Hematopoietic multipotent progenitor cell treated with erythropoietin and hydrocortisone succinate and interleukin-3 and kit ligand, for 15 days (in vitro differentiated cells): ENCODE measurements at regions not wholly inside any gene's neighbourhood (a gene's known extent, or its start where the extent isn't known, plus 50 kb on each side); places are given as distances from the start of the nearest gene placed in this dataset.

ENCODE experiments used
- DNase-seq: peaks from one replicate; pipeline ENCODE4 v3.0.0-alpha.2; 2015; ENCODE audit warnings: low spot score

DNA sequence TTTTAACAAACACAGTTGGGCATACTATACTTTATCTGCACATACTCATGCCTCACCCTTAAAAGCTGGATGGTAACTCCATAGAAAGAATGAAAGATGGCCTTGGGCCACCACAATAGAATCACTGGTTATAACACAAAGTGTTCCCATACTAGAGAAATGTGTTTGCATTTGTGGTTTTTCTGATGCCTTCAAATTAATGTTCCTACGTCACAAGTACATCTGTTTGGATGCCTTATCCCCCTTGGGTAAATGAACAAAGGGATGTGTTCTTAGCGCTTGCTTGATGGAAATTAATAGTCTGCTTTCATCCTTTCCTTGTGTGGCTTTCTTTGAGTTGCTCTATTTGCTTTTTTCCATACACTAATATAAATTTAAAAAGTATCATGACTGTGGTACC is 291.1 kb upstream of the PDE4D start:
- DNase-seq: no peak

DNA sequence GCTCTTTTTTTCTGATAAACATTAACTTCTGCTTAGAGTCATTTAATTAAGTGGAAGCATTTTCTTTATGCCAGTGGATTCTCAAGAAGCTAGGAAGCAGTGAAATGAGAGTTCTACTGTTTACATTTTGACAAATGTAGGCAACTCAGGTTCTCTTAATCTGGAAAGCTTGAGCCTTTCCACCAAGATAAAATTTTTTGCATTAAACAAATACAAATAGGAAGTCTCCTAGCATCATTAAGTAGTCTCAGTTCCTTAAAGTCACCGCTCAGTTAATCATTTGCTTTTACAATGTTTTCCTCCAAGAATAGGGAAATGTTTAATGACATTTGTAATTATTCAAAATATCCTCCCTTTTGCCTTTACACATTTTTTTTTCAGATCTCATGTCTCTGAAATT is 290.4 kb upstream of the PDE4D start:
- DNase-seq: no peak

- no peak for DNase-seq
Measured at GRCh38 chr5:60178101-60178500, 284.6 kb upstream of the PDE4D start.

DNA sequence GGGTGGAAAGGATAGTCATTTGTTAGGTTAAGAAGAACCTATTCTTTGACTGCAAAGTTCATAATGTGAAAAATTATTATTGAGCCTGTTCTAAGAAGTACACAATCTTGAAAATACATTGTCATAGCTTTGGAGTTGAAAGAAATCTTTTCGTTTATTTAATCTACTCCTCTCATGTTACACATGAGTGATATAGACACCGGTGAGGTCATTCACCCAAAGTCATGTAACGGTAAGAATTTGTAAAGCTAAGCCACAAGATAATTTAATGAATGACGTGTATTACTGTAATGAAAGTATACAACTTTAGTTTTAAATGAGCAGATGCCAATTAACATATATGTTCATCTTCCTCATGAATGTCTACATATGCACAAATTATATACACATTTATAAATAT is 284.1 kb upstream of the PDE4D start:
- DNase-seq: no peak

DNA sequence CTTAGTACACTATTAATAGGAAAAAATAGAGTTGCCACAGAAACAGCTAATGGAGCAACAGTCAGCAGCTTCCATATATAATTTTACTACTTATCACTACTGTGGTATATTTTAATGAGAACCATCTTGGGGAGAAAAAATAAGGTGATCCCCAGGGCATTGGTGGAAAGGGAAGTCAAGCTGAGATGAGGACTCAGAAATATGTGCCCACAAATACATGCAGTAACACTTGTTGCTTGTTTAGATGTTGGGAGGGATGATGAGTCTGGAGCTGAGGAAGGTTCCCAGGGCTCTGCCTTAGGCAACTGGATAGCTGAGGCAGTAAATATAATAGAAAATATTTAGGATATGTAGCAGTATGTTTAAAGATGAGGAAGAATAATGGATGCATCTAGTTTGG is 280.1 kb upstream of the PDE4D start:
- DNase-seq: no peak

- DNase-seq: no peak
Measured at GRCh38 chr5:60163762-60164161, 270.2 kb upstream of the PDE4D start.

DNA sequence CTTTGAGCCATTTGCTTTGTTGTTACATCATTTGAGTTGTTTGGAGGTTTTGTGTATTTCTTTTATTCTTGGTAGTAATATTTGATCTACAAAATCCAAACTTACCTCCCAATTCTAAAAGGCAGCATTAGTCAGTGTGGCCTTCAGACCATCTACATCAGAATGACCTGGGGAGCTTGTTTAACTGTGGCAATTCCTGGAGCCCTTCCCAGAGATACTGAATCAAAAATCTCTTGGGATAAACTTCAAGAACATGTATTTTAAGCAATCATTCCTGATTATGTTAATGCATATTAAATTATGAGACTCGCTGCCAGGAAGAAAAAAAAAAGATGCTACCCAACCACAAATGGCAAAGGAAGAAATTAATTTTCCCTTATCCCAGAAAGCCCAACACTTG is 268.9 kb upstream of the PDE4D start:
- no peak for DNase-seq

DNA sequence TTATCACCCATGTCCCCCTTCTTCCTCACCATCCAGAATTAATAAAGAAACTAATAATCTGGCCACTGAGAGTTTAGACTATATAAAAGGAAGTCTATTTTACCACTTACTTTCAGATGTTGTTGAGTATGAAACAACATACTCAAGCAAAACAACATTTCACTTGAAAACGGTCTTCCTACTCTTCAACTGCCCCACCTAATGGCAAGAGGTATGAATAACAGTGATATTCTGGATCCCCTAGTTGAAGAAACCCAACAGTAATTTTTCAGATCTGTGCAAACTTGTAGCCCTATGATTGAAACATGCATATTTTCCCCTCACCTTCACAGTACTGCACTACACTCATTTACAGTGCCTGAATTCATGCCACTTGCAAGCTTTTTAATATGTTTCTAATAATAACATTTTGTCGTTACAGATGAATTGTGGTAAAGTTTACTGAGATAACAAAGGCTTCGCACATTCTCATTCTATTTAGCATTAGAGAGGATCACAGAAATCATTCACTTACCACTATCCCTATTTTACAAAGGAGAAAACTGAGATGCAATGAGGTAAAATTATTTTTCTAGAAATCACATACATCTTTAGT is 267.9 kb upstream of the PDE4D start:
- no peak for DNase-seq

GRCh38 chr5:60149081-60149480 is 255.6 kb upstream of the PDE4D start:
- DNase-seq: no peak

- DNase-seq: no peak
Measured at GRCh38 chr5:60148366-60148765, 254.8 kb upstream of the PDE4D start.

DNA sequence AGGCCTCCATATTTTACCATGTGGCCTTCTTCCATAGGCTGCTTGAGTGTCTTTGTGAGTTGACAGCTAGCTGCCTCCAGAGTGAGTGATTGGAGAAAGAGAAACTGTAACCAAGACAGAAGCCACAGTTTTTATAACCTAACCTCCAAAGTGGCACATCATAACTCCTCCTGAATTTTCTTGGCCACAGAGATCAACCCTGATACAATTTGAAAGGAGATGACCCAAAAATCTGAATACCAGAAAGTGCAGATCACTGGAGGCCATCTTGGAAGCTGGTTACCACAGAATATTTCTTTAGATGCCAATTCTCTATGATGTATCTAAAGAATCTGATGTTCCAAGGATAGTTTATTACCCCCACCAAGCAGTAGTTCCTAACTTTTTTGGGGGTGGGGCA is 254.3 kb upstream of the PDE4D start:
- DNase-seq: no peak

GRCh38 chr5:60143942-60144549 is 250.5 kb upstream of the PDE4D start:
- no peak for DNase-seq

DNA sequence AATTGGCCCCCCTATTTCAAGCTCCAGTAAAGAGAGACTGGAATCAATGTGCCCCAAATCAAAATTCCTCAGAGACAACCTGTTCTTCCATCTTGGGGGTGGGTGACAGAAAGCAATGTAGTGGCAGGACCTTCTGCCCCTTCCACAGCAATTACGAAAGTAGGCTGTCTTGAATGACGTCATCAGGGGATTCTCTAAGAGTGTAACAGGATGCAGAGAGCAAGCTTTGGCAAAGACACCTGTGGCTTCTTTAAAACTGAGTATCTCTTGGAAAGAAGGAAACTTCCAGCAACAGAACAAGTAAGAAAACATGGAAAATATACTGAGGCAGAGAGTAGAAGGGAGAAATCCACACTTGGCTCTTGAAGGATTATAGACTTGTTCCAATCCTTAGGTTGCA is 247.6 kb upstream of the PDE4D start:
- DNase-seq: no peak

GRCh38 chr5:60136841-60137240 is 243.3 kb upstream of the PDE4D start:
- DNase-seq: no peak

DNA sequence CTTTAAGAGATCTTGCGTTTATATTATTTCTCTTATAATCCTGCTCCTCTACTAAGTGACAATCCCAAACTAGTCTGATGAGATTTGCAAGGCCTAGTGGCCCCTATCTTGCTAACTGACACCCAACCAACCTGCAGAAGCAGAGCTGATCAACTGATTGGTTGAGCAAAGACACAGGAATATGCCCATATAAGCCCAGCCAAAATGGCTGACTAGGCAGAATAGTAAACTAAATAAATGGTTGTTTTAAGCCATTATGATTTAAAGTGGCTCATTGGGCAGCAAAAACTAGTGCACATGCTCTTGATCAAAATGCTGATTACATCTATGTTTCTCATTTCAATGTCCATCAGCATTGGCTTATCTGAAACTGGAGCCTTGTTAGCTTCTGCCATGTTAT is 238.0 kb upstream of the PDE4D start:
- no peak for DNase-seq

GRCh38 chr5:60125636-60126035 is 232.1 kb upstream of the PDE4D start:
- no peak for DNase-seq

DNA sequence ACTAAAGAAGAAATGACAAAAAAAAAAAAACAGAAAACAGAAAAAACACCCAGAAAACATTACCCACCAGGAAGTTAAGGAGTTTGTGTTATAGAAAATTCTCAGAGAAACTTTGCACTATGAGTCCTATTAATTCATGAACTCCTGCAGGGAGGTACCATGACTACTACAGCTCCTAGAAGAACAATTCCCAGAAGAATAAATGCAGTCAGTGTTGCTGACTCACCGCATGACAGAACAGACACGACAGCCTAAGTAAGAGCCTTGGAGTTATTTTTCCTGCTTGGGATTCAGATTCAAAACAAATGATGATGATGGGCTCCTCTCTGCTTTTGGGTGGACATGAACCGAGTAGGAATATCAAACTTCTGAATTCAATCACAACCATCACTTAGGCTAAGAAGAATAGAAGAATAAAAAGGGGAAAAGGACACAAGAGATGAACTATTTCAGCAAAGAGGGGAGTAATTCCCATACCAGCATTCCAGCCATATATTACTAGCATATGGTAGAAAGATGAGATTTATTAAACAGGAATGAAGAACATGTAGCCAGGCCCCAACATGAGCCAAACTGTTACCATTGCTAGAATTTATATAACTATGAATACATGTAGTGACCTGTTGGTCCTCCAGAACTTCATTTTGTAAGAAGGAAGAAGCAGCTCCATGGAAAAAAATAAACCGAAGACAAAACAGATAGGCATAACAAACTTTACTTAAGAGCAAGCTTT is 209.6 kb upstream of the PDE4D start:
- DNase-seq: no peak

GRCh38 chr5:60101573-60101972 is 208.0 kb upstream of the PDE4D start:
- DNase-seq: no peak

DNA sequence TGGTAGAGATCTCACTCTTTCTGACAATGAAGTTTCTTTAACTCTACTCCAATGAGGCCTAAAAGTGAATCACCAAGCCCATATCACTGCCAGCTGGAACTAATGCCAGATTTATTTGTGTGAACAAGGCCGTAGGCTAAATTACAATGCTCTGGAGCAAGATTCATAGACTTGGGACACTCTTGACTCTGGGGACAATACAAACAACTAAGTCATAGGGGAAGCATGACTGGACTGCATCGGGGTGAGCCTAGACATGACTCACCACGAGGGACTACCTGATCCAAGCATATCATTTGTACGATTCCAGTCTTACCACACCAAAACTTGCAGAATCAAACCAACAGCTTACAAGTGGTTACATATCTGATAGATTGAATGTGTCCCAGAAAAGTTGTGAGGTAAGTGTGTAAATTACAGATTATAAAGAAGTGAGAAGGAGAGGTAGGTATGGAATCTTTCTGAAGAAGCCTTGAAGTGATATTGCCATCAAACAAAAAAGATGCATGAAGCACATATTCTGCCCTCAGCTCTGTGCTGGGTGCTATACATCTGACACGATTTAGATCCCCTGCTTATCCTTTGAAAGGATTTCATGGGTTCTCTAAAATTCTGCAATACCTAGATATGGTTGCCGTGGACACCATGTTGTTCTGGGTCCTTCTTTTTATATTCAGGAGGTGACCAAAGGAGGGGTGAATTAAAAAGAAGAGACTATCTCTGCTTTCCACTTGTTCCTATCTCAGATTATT is 199.3 kb upstream of the PDE4D start:
- no peak for DNase-seq

DNA sequence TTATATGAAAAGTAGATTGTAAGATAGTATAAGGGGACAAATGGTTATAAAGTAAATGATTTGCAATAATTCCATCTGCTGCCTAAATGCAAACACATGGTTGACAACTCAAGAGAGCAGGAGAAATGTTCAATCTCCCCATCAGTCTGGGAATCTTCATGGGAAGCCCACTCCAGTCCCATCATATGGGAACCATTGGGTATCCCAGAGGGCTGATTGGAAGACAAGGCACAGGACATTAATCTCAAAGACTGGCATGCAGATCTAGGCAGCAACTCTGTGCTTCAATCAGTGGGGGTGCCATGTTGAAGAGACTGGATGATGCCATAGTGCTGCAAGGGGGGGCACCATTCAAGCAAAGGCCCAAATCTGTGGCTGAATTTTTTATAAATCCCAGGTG is 193.1 kb upstream of the PDE4D start:
- DNase-seq: no peak

- DNase-seq: no peak
Measured at GRCh38 chr5:60084226-60084625, 190.7 kb upstream of the PDE4D start.

DNA sequence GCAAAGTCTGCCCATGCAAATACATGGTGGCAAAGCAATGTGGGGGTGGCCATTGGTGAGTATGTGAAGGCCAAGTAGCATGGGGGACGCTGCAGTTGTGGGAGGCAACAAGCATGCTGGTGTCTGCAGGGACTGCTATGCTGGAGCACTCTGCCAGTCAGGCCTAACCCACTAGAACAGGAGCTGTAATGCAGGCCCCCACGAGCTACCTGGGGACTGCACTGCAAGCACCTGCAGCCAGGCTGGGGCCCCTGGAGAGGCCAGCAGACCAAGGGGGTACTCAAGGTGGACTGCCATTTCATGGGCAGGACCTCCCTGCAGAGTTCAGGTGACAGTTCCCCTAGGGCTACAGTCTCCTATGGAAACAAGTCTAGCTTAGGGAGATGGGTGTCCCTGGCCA is 183.8 kb upstream of the PDE4D start:
- no peak for DNase-seq

GRCh38 chr5:60076746-60077145 is 183.2 kb upstream of the PDE4D start:
- no peak for DNase-seq
